Activated CD8-positive, alpha-beta memory T cell treated with anti-CD3 and anti-CD28 coated beads for 24 hours (primary cell): ENCODE measurements at regions not wholly inside any gene's neighbourhood (a gene's known extent, or its start where the extent isn't known, plus 50 kb on each side); places are given as distances from the start of the nearest gene placed in this dataset.

Experiments used
- DNase-seq: peaks from one replicate; pipeline ENCODE4 v3.0.0-alpha.2; 2020

- DNase-seq, result no peak
Measured at GRCh38 chr12:124627956-124628355, 60.5 kb upstream of the NCOR2 start.

GRCh38 chr12:124626971-124627411 lies 59.6 kb upstream of the NCOR2 start:
- DNase-seq, result no peak

- no peak for DNase-seq
Measured at GRCh38 chr12:124625867-124626675, 58.7 kb upstream of the NCOR2 start.

GRCh38 chr12:124624823-124625222 lies 57.4 kb upstream of the NCOR2 start:
- no peak for DNase-seq

- no peak for DNase-seq
Measured at GRCh38 chr12:124623344-124624035, 56.1 kb upstream of the NCOR2 start.

- no peak for DNase-seq
Measured at GRCh38 chr12:124622764-124623163, 55.4 kb upstream of the NCOR2 start.

- DNase-seq, result no peak
Measured at GRCh38 chr12:124622331-124622730, 54.9 kb upstream of the NCOR2 start.

GRCh38 chr12:124621296-124621660 lies 53.9 kb upstream of the NCOR2 start:
- DNase-seq, result no peak

GRCh38 chr12:124620606-124621295 lies 53.3 kb upstream of the NCOR2 start:
- DNase-seq, result no peak

GRCh38 chr12:124618291-124618902 lies 51.0 kb upstream of the NCOR2 start:
- no peak for DNase-seq

- no peak for DNase-seq
Measured at GRCh38 chr12:124617615-124618014, 50.2 kb upstream of the NCOR2 start.
